ENCODE measurements at regions not wholly inside any gene's neighbourhood (a gene's known extent, or its start where the extent isn't known, plus 50 kb on each side); places are given as distances from the start of the nearest gene placed in this dataset.

DNA sequence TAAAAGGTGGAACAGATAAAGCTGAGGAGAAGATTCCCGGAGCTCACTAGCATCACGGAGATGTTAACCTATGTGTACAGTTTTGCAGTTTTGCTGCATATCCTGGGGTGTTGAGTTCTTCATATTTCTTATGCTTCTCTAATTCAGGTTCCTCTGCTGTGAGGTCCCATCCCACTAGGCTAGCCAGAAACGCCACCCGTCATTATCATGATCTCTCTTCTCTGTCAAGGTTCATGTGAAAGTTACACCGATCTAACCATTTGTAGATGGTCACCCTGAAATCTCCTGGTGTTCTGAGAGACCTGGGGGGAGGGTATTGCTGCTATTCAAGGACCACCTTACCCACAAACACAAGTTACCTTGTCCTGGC lies 136.3 kb downstream of the CCDC71L start:
- Histone ChIP-seq H3K27me3 (ENCODE audit: insufficient read depth, low read length) (no peaks in the 10 kb centered on the region), H3K9me2 (ENCODE audit: insufficient read depth) (no peaks in the 10 kb centered on the region), H2AFZ (ENCODE audit: low read depth, low read length, poor library complexity, severe bottlenecking) (no peak overlapping the region), H4K20me1 (ENCODE audit: insufficient read depth) (no peaks in the 10 kb centered on the region), H3K27ac (ENCODE audit: low read depth, low read length) (no peak overlapping the region), H3K4me1 (ENCODE audit: control insufficient read depth in 1 of 2, insufficient read depth in 2 of 2, low read length in 2 of 2) (peaks cover 0 to 7% of the 10 kb centered on the region in 2 experiments; a peak in 1 of 4 replicates), H3K4me2 (ENCODE audit: low read length) (no peak overlapping the region), H3K9me3 (ENCODE audit: control insufficient read depth in 1 of 2, insufficient read depth in 1 of 2, low read depth in 1 of 2, low read length in 2 of 2) (no peaks in the 10 kb centered on the region), H3K36me3 (ENCODE audit: control insufficient read depth in 1 of 2, insufficient read depth in 2 of 2, low read length in 2 of 2) (no peaks in the 10 kb centered on the region), H3K9ac (ENCODE audit: low read length) (no peak overlapping the region), H3K79me2 (ENCODE audit: insufficient read depth, low read length) (no peaks in the 10 kb centered on the region), H3K4me3 (replicated peaks in 1 of 2; ENCODE audit: low read depth in 1 of 2, low read length in 2 of 2) (no peak overlapping the region)
- ChIA-PET CTCF (no interaction called here), RAD21 (ENCODE audit: low non-redundant PET in 1 of 2, low total read pairs in 2 of 2, uncharacterized antibody in 2 of 2, unreplicated experiment in 2 of 2) (no interaction called here), POLR2A (no interaction called here)
- DNase-seq (ENCODE audit: low read depth, low spot score), result no peak
- BruUV-seq (replicated peaks), result no TSS peak
- TF ChIP-seq ZBTB33 (IDR thresholded peaks at IDR 0.05; ENCODE audit: extremely low read depth, insufficient replicate concordance, low read length) (no peak), EZH2phosphoT487 (IDR thresholded peaks at IDR 0.05; ENCODE audit: borderline replicate concordance) (no peak), POLR2A (IDR thresholded peaks at IDR 0.05; ENCODE audit: borderline replicate concordance, extremely low read depth, insufficient read depth, insufficient read length) (no peak), EZH2 (IDR thresholded peaks at IDR 0.05) (no peak), SP1 (IDR thresholded peaks at IDR 0.05; ENCODE audit: low read depth) (no peak)
- intact Hi-C loops (cut with micrococcal nuclease), result loop anchor here (5.0 kb wide), 1 partner anchor 347 kb away; no protein-coding TSS in a partner anchor
- no peak for ATAC-seq

- Histone ChIP-seq H3K4me1 (ENCODE audit: control insufficient read depth in 1 of 2, insufficient read depth in 2 of 2, low read length in 2 of 2) (peaks cover 0 to 7% of the 10 kb centered on the region in 2 experiments; a peak in 1 of 4 replicates), H2AFZ (ENCODE audit: low read depth, low read length, poor library complexity, severe bottlenecking) (no peak overlapping the region), H3K27me3 (ENCODE audit: insufficient read depth, low read length) (no peaks in the 10 kb centered on the region), H3K9me2 (ENCODE audit: insufficient read depth) (no peaks in the 10 kb centered on the region), H3K27ac (ENCODE audit: low read depth, low read length) (no peak overlapping the region), H4K20me1 (ENCODE audit: insufficient read depth) (no peaks in the 10 kb centered on the region), H3K4me3 (replicated peaks in 1 of 2; ENCODE audit: low read depth in 1 of 2, low read length in 2 of 2) (no peak overlapping the region), H3K9me3 (ENCODE audit: control insufficient read depth in 1 of 2, insufficient read depth in 1 of 2, low read depth in 1 of 2, low read length in 2 of 2) (no peaks in the 10 kb centered on the region), H3K9ac (ENCODE audit: low read length) (no peak overlapping the region), H3K36me3 (ENCODE audit: control insufficient read depth in 1 of 2, insufficient read depth in 2 of 2, low read length in 2 of 2) (no peaks in the 10 kb centered on the region), H3K4me2 (ENCODE audit: low read length) (no peak overlapping the region), H3K79me2 (ENCODE audit: insufficient read depth, low read length) (no peaks in the 10 kb centered on the region)
- POLR2A ChIA-PET, result no interaction called here
- ATAC-seq, result no peak
- RAD21 ChIA-PET (ENCODE audit: low non-redundant PET in 1 of 2, low total read pairs in 2 of 2, uncharacterized antibody in 2 of 2, unreplicated experiment in 2 of 2), result no interaction called here
- DNase-seq (ENCODE audit: low read depth, low spot score), result no peak
- BruUV-seq (replicated peaks), result no TSS peak
- intact Hi-C loops (cut with micrococcal nuclease), result loop anchor here (5.0 kb wide), 1 partner anchor 346 kb away; no protein-coding TSS in a partner anchor
- CTCF ChIA-PET, result no interaction called here
- TF ChIP-seq ZNF274 (IDR thresholded peaks at IDR 0.05; ENCODE audit: low read depth, low read length), result no peak
- TF ChIP-seq JUND (IDR thresholded peaks at IDR 0.05), result no peak
- TF ChIP-seq EZH2 (IDR thresholded peaks at IDR 0.05), result no peak
- no peak for TF ChIP-seq TCF7L2 (IDR thresholded peaks at IDR 0.05; ENCODE audit: borderline replicate concordance, extremely low read depth, insufficient read depth, insufficient read length)
- TF ChIP-seq POLR2AphosphoS5 (IDR thresholded peaks at IDR 0.05; ENCODE audit: low read depth, low read length), result no peak
- TF ChIP-seq POLR2A (IDR thresholded peaks at IDR 0.05; ENCODE audit: borderline replicate concordance, extremely low read depth, insufficient read depth, insufficient read length), result no peak
- TF ChIP-seq ZFX (IDR thresholded peaks at IDR 0.05), result no peak
- TF ChIP-seq, protein P1, sequence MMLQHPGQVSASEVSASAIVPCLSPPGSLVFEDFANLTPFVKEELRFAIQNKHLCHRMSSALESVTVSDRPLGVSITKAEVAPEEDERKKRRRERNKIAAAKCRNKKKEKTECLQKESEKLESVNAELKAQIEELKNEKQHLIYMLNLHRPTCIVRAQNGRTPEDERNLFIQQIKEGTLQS (IDR thresholded peaks at IDR 0.05), result no peak
- no peak for TF ChIP-seq SRF (IDR thresholded peaks at IDR 0.05; ENCODE audit: low read depth)
- TF ChIP-seq EZH2phosphoT487 (IDR thresholded peaks at IDR 0.05; ENCODE audit: borderline replicate concordance), result no peak
- no peak for TF ChIP-seq EGR1 (IDR thresholded peaks at IDR 0.05; ENCODE audit: low read depth)
- TF ChIP-seq SP1 (IDR thresholded peaks at IDR 0.05; ENCODE audit: low read depth), result no peak
- no peak for TF ChIP-seq REST (IDR thresholded peaks at IDR 0.05; ENCODE audit: low read depth)
- no peak for TF ChIP-seq CBX3 (IDR thresholded peaks at IDR 0.05; ENCODE audit: low read depth)
- TF ChIP-seq YY1 (IDR thresholded peaks at IDR 0.05; ENCODE audit: extremely low read depth, insufficient replicate concordance, low read depth, low read length), result no peak
Observed at GRCh38 chr7:106523482-106523881, 137.5 kb downstream of the CCDC71L start.

Data from HCT116 (cell line).